OCI-LY7 (cell line): ENCODE measurements at regions not wholly inside any gene's neighbourhood (a gene's known extent, or its start where the extent isn't known, plus 50 kb on each side); places are given as distances from the start of the nearest gene placed in this dataset.

ENCODE experiments used
- BruUV-seq: library from RNA; stranded (reverse); fragments of 400-500 nt; replicated peaks from 2 replicates; lab custom pipeline; 2021; lab: Mats Ljungman, UMichigan
- CTCF ChIA-PET: fragments of 300-600 bp; sonication (Branson Sonifier 250); formaldehyde crosslinking; loops from one replicate; lab custom pipeline; 2022; ENCODE audit warnings: antibody characterized with exemption; ENCODE audit not compliant: unreplicated experiment; lab: Charles Lee
- POLR2A ChIA-PET: fragments of 300-600 bp; sonication (Branson Sonifier 250); formaldehyde crosslinking; loops from one replicate; lab custom pipeline; 2022; ENCODE audit warnings: antibody characterized with exemption; lab: Charles Lee
- DNase-seq: peaks from one replicate; pipeline ENCODE4 v3.0.0-alpha.2; 2015; ENCODE audit warnings: low spot score
- H2AFZ ChIP-seq: fragments of 200-600 bp; sonication (generic), shearing (Covaris generic); 2 replicates; pipeline ENCODE4 v1.6.1; 2014; ENCODE audit warnings: mild to moderate bottlenecking, antibody characterized with exemption, low read length, moderate library complexity
- H3K27ac ChIP-seq: fragments of 200-600 bp; sonication (generic); 2 replicates; pipeline ENCODE4 v1.5.1; 2014; ENCODE audit warnings: mixed run types, low read depth, mild to moderate bottlenecking, moderate library complexity, low read length, inconsistent platforms; ENCODE audit not compliant: poor library complexity, severe bottlenecking
- H3K36me3 ChIP-seq: fragments of 200-600 bp; sonication (generic); 2 replicates; pipeline ENCODE4 v1.6.1; 2014; ENCODE audit warnings: mild to moderate bottlenecking, antibody characterized with exemption, low read length, moderate library complexity, mixed read lengths; ENCODE audit not compliant: insufficient read depth
- H3K4me1 ChIP-seq: fragments of 200-600 bp; sonication (generic); 2 replicates; pipeline ENCODE4 v1.5.1; 2014; ENCODE audit warnings: mild to moderate bottlenecking, low read length; ENCODE audit not compliant: insufficient read depth, poor library complexity, severe bottlenecking
- H3K4me2 ChIP-seq: fragments of 200-600 bp; sonication (generic); 2 replicates; pipeline ENCODE4 v1.6.1; 2014; ENCODE audit warnings: mild to moderate bottlenecking, low read length
- H3K4me3 ChIP-seq: fragments of 200-600 bp; sonication (generic); 2 replicates; pipeline ENCODE4 v1.5.1; 2014; ENCODE audit warnings: mild to moderate bottlenecking, low read depth, low read length; ENCODE audit not compliant: poor library complexity, severe bottlenecking
- H3K79me2 ChIP-seq: fragments of 200-600 bp; sonication (generic); 2 replicates; pipeline ENCODE4 v1.6.1; 2016; ENCODE audit warnings: low read depth, mild to moderate bottlenecking, low read length, moderate library complexity, mixed read lengths; ENCODE audit not compliant: insufficient read depth
- H3K9me2 ChIP-seq: fragments of 200-600 bp; sonication (generic); 2 replicates; pipeline ENCODE4 v1.6.1; 2016; ENCODE audit warnings: mild to moderate bottlenecking, low read length, mixed read lengths; ENCODE audit not compliant: insufficient read depth
- H3K9me3 ChIP-seq: fragments of 200-600 bp; sonication (generic); 2 replicates; pipeline ENCODE4 v1.6.1; 2014; ENCODE audit warnings: mild to moderate bottlenecking, mixed run types, low read length, mixed read lengths
- H4K20me1 ChIP-seq: fragments of 200-600 bp; sonication (generic); 2 replicates; pipeline ENCODE4 v1.6.1; 2014; ENCODE audit warnings: mild to moderate bottlenecking, antibody characterized with exemption, low read length, moderate library complexity, mixed read lengths; ENCODE audit not compliant: insufficient read depth
- CTCF ChIP-seq: fragments of 200-600 bp; sonication (generic); conservative IDR thresholded peaks from 2 replicates; pipeline ENCODE4 v1.5.1; 2014; ENCODE audit warnings: mild to moderate bottlenecking, antibody characterized with exemption, low read length, moderate library complexity, mixed read lengths
- EZH2phosphoT487 ChIP-seq: fragments of 200-600 bp; sonication (generic); IDR thresholded peaks from 2 replicates; pipeline ENCODE4 v1.6.1; 2018; ENCODE audit warnings: low read depth, borderline replicate concordance, mild to moderate bottlenecking, mixed run types, antibody characterized with exemption, low read length, moderate library complexity, mixed read lengths
- intact Hi-C: fragments of 100-400 bp; cut with micrococcal nuclease; formaldehyde crosslinking; loops from one replicate; pipeline ENCODE4 v1.10.0; 2022; ENCODE audit not compliant: unreplicated experiment

- intact Hi-C loops = no loop called here
- CTCF ChIA-PET = interaction anchor here (0.6 to 2.1 kb wide), 6 partner anchors 9 to 81 kb away, joined by 3 to 9 read pairs (median 4); no protein-coding TSS in a partner anchor
- Histone ChIP-seq H3K27ac (no peak overlapping the region), H3K79me2 (no peaks in the 10 kb centered on the region), H3K9me2 (no peaks in the 10 kb centered on the region), H4K20me1 (no peaks in the 10 kb centered on the region), H3K9me3 (no peaks in the 10 kb centered on the region), H3K4me2 (no peak overlapping the region), H2AFZ (peak overlapping the region; percentile 26; the same call in 1 of the 2 replicates), H3K4me3 (no peak overlapping the region), H3K4me1 (peaks cover 52% of the 10 kb centered on the region), H3K36me3 (no peaks in the 10 kb centered on the region)
- no TSS peak for BruUV-seq
- TF ChIP-seq CTCF = no peak
- no peak for DNase-seq
- POLR2A ChIA-PET = interaction anchor here (1.0 to 8.8 kb wide), 10 partner anchors 16 to 93 kb away, joined by 3 to 74 read pairs (median 4); no protein-coding TSS in a partner anchor
Measured at GRCh38 chr14:95445161-95445560, 71.3 kb downstream of the SYNE3 start.

GRCh38 chr14:95444132-95445129 is 72.0 kb downstream of the SYNE3 start:
- Histone ChIP-seq H3K4me3 (no peak overlapping the region), H2AFZ (peak overlapping the region; percentile 26; the same call in 1 of the 2 replicates), H3K27ac (no peak overlapping the region), H3K9me3 (no peaks in the 10 kb centered on the region), H3K79me2 (no peaks in the 10 kb centered on the region), H3K9me2 (no peaks in the 10 kb centered on the region), H3K36me3 (no peaks in the 10 kb centered on the region), H3K4me2 (0 out of 2 replicates have a peak overlapping the region, but pooled peaks have one; percentile 0), H3K4me1 (peaks cover 52% of the 10 kb centered on the region), H4K20me1 (no peaks in the 10 kb centered on the region)
- BruUV-seq = no TSS peak
- TF ChIP-seq EZH2phosphoT487 (no peak), CTCF (peak; percentile 53)
- intact Hi-C loops = no loop called here
- POLR2A ChIA-PET = interaction anchor here (0.7 to 8.8 kb wide), 11 partner anchors 17 to 94 kb away, joined by 3 to 74 read pairs (median 4); no protein-coding TSS in a partner anchor
- CTCF ChIA-PET = interaction anchor here (0.6 to 2.1 kb wide), 7 partner anchors 9 to 82 kb away, joined by 3 to 9 read pairs (median 3); no protein-coding TSS in a partner anchor
- peak; percentile 41 for DNase-seq
